Panc1 (cell line): ENCODE measurements at regions not wholly inside any gene's neighbourhood (a gene's known extent, or its start where the extent isn't known, plus 50 kb on each side); places are given as distances from the start of the nearest gene placed in this dataset.

ENCODE experiments used
- POLR2AphosphoS5 ChIP-seq: IDR thresholded peaks from 2 replicates; pipeline ENCODE4 v1.6.1; 2012; ENCODE audit warnings: mild to moderate bottlenecking, low read depth, low read length, moderate library complexity
- REST ChIP-seq, 2 experiments: IDR thresholded peaks; 2 replicates each; pipeline ENCODE4 v1.6.1; 2011 to 2012; ENCODE audit warnings: low read depth in 2 of 2, control low read depth in 1 of 2, low read length in 1 of 2, mild to moderate bottlenecking in 1 of 2, moderate library complexity in 1 of 2; ENCODE audit not compliant: insufficient read depth in 1 of 2
- SIN3A ChIP-seq: IDR thresholded peaks from 2 replicates; pipeline ENCODE4 v1.6.1; 2012; ENCODE audit warnings: low read depth, mild to moderate bottlenecking, low read length, moderate library complexity, borderline replicate concordance; ENCODE audit not compliant: insufficient read depth
- TCF7L2 ChIP-seq: IDR thresholded peaks from 2 replicates; pipeline ENCODE4 v1.6.1; 2011; ENCODE audit warnings: mild to moderate bottlenecking, low read depth, low read length, inconsistent platforms
- TF ChIP-seq, protein P1 (sequence below): fragments of 450-650 bp; IDR thresholded peaks from 2 replicates; pipeline ENCODE4 v1.5.1; 2017; ENCODE audit warnings: mild to moderate bottlenecking

GRCh38 chr1:18552631-18553030 lies 71.9 kb downstream of the KLHDC7A start:
- TF ChIP-seq SIN3A (no peak), POLR2AphosphoS5 (no peak), REST (IDR thresholded peaks at IDR 0.05; ENCODE audit: insufficient read depth in 1 of 2, low read depth in 2 of 2, low read length in 1 of 2) (no peak), TCF7L2 (no peak)
- TF ChIP-seq, protein P1, sequence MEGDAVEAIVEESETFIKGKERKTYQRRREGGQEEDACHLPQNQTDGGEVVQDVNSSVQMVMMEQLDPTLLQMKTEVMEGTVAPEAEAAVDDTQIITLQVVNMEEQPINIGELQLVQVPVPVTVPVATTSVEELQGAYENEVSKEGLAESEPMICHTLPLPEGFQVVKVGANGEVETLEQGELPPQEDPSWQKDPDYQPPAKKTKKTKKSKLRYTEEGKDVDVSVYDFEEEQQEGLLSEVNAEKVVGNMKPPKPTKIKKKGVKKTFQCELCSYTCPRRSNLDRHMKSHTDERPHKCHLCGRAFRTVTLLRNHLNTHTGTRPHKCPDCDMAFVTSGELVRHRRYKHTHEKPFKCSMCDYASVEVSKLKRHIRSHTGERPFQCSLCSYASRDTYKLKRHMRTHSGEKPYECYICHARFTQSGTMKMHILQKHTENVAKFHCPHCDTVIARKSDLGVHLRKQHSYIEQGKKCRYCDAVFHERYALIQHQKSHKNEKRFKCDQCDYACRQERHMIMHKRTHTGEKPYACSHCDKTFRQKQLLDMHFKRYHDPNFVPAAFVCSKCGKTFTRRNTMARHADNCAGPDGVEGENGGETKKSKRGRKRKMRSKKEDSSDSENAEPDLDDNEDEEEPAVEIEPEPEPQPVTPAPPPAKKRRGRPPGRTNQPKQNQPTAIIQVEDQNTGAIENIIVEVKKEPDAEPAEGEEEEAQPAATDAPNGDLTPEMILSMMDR: no peak
